Breast epithelium (tissue), 3 donors: ENCODE measurements at regions not wholly inside any gene's neighbourhood (a gene's known extent, or its start where the extent isn't known, plus 50 kb on each side); places are given as distances from the start of the nearest gene placed in this dataset.

Experiments
- POLR2A ChIP-seq: fragments of 450-650 bp; IDR thresholded peaks from one replicate; pipeline ENCODE4 v1.6.1; 2016; ENCODE audit warnings: antibody characterized with exemption, mild to moderate bottlenecking, moderate library complexity
- POLR2AphosphoS5 ChIP-seq, 3 donors: sonication (generic); formaldehyde crosslinking; IDR thresholded peaks; one replicate each; pipeline ENCODE4 v1.6.1; 2017; ENCODE audit warnings: antibody characterized with exemption in 3 of 3
- TF ChIP-seq, protein P1 (sequence below), 3 donors: fragments of 450-650 bp; IDR thresholded peaks; one replicate each; pipeline ENCODE4 v1.5.1; 2016 to 2017; ENCODE audit warnings: antibody characterized with exemption in 3 of 3, mild to moderate bottlenecking in 3 of 3, moderate library complexity in 3 of 3

- TF ChIP-seq, protein P1, sequence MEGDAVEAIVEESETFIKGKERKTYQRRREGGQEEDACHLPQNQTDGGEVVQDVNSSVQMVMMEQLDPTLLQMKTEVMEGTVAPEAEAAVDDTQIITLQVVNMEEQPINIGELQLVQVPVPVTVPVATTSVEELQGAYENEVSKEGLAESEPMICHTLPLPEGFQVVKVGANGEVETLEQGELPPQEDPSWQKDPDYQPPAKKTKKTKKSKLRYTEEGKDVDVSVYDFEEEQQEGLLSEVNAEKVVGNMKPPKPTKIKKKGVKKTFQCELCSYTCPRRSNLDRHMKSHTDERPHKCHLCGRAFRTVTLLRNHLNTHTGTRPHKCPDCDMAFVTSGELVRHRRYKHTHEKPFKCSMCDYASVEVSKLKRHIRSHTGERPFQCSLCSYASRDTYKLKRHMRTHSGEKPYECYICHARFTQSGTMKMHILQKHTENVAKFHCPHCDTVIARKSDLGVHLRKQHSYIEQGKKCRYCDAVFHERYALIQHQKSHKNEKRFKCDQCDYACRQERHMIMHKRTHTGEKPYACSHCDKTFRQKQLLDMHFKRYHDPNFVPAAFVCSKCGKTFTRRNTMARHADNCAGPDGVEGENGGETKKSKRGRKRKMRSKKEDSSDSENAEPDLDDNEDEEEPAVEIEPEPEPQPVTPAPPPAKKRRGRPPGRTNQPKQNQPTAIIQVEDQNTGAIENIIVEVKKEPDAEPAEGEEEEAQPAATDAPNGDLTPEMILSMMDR (IDR thresholded peaks at IDR 0.05), result no peak
- TF ChIP-seq POLR2A (no peak), POLR2AphosphoS5 (IDR thresholded peaks at IDR 0.05) (no peak)
Observed at GRCh38 chr1:185514311-185514710, 197.3 kb upstream of the IVNS1ABP start.
